ENCODE measurements at regions not wholly inside any gene's neighbourhood (a gene's known extent, or its start where the extent isn't known, plus 50 kb on each side); places are given as distances from the start of the nearest gene placed in this dataset.

DNA sequence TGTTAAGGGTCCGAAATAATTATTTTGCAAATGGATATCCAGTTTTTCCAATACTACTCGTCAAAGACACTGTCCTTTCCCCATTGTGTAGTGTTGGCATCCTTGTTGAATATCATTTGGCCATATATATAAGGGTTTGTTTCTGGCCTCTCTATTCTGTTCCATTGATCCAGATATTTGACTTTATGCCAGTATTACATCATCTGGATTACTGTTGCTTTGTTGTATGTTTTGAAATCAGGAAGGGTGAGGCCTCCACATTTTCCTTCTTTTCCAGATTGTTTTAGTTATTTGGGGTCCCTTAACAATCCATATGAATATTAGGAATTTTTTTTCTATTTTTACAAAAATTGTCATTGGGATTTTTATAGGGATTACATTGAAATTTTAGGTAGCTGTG is 244.1 kb downstream of the GPD2 start:
- TF ChIP-seq POLR2A (IDR thresholded peaks at IDR 0.05) = no peak
- TF ChIP-seq, protein P1, sequence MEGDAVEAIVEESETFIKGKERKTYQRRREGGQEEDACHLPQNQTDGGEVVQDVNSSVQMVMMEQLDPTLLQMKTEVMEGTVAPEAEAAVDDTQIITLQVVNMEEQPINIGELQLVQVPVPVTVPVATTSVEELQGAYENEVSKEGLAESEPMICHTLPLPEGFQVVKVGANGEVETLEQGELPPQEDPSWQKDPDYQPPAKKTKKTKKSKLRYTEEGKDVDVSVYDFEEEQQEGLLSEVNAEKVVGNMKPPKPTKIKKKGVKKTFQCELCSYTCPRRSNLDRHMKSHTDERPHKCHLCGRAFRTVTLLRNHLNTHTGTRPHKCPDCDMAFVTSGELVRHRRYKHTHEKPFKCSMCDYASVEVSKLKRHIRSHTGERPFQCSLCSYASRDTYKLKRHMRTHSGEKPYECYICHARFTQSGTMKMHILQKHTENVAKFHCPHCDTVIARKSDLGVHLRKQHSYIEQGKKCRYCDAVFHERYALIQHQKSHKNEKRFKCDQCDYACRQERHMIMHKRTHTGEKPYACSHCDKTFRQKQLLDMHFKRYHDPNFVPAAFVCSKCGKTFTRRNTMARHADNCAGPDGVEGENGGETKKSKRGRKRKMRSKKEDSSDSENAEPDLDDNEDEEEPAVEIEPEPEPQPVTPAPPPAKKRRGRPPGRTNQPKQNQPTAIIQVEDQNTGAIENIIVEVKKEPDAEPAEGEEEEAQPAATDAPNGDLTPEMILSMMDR (IDR thresholded peaks at IDR 0.05) = no peak

Data from testis (tissue), 2 donors.